ENCODE measurements at regions not wholly inside any gene's neighbourhood (a gene's known extent, or its start where the extent isn't known, plus 50 kb on each side); places are given as distances from the start of the nearest gene placed in this dataset.

DNA sequence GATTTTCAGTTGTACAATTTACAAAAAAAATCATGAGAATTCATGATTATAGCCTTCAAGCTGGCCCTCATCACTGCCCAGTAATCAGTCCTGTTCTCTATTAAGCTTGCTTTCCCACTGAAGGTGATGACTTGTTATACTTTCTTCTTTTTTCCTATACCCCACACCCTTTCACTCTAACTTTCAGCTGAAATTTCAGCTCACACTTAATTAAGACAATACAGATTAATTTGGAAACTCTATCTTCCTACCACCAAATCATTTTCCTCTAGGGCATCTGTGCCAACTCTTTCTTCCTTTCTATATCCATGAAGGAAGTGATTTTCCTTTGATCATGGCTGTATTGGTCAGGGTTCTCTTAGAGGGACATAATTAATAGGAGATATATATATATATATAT, 449.9 kb downstream of the CD109 start:
- no peak for DNase-seq

DNA sequence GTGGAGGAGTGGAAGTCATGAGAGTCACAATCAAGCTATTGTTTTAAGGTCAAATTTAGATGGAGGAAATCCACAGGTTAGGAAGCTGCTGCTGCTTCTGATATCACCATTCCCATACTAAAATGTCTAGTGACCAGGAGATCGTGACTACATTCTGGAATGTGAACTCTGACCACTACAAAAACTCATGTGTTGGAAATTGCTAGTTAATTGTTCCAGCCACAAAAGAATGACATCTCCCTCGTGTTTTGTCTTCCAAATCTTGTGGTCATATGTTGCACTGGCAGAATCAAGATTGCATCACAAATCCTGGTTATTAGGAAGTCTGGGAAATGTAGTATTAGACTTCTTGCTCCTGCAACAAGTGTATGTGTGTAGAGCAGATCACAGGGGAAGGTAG, 441.9 kb downstream of the CD109 start:
- DNase-seq: no peak

DNA sequence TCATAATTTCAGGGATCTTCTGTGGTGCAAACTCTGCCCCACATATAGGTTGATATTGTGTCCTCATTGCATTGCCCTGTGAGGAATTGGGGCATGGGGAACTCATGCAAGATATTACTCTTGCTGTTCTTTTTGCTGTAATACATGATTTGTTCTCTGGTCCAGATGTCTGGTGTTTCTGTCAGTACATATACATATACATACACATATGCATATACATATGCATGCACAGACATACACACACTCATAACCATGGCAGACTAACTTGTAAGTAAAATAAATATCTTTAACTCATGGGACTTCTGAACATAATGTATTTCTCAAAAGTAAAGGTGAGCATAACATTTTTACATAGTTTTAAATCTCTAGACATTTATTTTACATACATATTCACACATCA, 438.3 kb downstream of the CD109 start:
- no peak for DNase-seq

DNA sequence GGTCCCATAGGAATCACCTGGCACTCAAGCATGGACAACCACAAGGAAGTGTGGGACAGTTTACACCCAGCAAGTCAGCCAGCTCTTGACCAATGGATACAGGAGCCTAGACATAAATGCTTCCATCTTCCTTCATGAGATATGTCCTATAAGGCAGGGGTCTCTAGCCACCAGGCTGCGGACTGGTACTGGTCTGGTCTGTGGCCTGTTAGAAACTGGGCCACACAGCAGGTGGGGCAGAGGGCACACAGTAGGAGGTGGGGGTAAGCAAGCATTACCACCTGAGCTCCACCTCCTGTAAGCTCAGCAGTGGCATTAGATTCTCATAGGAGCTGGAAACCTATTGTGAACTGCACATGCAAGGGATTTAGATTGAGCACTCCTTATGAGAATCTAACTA, 437.1 kb downstream of the CD109 start:
- no peak for DNase-seq

DNA sequence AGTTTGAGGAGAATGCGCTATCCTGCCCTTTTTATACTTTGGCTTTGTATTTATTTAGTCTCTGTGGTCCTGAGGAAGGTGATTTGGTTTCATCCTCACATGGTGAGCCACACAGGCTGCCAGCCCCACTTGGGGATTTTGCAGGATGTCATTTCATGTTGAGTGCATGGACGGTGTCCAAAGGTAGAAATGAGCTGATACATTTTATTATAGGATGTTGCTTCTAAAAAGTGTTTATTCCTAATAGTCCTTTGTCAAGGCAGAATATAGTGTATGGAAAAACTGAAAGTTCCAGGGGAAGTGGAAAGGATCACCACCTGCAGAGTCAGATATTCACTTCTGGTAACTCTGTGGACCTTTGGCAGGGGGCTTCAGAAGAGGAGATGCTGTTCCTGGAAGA, 434.6 kb downstream of the CD109 start:
- no peak for DNase-seq

DNA sequence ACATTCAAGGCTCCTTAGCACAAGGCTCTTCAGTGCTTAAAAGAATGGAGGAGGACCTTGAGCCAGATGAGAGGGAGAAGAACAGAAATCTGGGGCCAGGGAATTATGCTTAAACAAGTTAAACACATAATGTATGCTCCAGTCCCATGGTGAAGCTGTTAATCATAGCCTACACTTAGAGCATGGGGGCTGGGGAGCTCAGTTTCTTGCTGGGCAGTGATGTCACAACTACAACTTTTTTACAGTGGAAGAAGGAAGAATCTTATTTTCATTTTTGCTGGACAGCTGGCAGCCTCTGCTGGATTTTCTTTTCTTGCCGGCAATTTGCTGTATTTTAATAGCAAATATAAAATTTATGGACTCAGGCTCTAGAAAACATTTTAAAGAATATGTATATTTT, 432.5 kb downstream of the CD109 start:
- DNase-seq: no peak

DNA sequence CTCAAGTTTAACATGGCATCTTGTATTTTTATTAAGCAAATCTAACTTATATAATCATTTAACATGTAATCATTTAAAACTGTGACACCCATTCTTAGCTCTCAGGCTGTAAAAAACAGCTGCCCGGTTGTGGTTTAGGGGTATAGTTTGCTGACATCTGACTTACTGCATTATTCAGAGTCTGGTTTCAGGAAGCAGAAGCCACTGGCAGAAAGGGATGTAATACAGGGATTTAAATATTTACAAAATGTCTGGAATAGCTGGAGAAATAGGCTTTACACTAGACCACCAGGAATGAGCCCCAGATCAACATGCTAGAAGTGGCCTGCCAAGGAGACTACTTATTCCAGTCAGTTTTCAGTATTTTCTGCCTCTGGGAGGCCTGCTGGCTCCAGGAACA, 421.1 kb downstream of the CD109 start:
- DNase-seq: no peak

DNA sequence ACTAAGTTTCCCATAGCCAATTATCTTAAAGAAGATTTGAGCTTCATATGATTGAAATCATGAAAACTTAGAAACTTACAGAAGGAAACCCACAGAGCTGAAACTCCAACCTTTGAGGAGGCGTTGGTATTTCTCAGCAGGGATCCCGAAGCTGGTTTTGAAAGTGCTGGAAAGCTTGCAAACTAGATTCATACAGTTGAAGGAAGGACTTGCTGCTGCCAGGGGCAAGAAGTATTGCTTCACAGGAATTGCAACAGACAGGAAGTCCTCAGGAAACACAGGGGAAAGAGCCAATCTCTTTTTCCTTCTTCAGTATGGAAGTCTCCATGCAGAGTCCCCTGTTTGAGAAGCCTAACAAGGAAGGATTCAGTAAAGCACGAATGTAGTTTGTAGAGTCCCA, 419.7 kb downstream of the CD109 start:
- DNase-seq: no peak

DNA sequence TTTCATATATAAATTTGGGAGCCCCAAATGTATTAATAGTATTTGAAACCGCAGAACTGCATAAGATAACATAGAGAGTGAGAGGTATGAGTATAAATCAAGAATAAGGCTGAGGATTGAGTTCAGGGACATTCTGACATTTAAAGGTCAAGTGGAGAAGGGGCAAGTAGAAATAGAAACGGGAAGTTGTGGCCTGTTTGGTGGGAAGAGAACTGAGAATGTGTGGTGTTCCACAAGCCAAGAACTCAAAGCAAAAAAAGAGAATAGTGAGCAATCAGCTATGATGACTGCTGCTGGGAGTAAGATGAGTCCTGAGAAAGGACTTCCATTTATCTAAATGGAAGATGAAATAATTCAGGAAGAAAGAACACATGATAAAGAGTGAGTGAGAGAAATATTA, 418.4 kb downstream of the CD109 start:
- DNase-seq: no peak

DNA sequence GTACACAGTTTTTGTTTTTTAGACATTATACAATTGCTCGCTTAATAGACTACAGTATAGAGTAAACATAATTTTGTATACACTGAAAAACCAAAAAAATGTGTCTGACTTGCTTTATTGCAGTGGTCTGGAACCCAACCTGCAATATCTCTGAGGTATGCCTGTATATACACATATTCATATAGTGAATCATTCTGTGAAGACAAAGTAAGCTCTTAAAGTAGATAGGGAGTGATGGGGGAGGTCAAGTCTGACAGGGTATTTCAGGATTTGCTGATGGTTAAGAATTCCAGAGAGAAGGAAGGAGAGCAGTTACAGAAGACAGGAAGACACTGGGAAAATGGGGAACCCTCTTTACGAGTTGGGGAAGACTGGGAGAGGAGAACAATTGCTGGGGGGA, 417.9 kb downstream of the CD109 start:
- no peak for DNase-seq

DNA sequence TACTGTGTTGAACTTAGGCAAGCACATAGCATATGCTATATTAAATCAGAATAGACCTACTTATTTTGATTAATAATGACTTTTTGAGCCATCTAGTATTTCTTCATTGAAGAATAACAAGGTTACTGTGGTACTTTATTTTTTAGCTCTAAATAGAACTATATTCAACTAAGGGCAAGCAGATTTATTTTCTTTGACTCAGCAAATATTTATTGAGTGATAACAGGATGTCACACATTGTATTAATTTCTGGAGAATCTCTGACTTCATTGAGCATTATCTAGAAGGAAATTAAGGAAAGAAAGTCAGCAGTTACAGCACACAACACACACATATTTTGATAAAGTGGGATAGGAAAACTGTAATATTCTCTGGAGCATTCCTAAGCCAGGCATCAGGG, 407.4 kb downstream of the CD109 start:
- DNase-seq: no peak

DNA sequence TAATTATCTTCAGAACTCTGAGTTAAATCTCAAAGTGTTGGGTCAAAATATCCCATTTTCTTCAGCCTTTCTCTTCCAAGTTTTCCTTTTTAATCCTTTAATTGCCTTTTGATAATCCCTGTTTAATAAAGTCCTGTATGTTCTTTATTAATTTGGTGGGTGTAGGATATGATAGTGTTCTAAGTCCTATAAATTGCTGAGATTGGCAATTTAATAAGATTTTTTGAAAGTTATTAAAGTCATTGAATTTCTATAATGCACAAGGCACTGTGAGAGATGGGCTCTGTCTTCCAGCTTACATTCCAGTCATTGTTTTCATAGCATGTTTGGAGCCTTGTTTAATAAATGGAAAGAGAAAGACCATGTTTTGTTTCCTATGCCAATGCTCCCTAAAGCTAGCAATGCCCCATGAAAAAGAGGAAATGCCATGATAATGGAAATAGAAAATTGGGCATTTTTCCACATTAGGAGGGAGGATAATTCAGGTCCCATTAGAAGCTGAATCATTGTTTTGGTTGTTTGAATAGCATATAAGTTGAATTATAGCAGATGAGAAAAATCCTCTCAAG, 404.8 kb downstream of the CD109 start:
- DNase-seq: no peak

DNA sequence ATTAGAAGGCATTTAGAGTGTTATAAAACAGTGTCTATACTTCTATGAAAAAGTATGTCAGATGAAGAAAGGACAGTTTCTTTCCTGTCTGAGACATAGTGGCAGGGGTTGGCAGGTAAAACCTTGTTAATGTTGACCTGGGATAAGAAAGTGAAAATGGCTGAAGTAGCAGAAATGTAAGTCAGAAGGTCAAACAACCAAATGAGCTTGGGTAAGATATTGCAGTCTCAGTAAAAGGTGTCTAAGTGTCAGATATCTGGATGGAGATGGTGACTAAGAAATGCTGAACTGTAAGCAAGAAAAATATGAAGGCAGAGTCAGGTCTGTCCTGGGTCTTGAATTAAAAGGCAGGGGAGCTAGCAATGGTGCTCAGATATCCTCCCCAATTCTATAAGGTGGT, 400.3 kb downstream of the CD109 start:
- no peak for DNase-seq

DNA sequence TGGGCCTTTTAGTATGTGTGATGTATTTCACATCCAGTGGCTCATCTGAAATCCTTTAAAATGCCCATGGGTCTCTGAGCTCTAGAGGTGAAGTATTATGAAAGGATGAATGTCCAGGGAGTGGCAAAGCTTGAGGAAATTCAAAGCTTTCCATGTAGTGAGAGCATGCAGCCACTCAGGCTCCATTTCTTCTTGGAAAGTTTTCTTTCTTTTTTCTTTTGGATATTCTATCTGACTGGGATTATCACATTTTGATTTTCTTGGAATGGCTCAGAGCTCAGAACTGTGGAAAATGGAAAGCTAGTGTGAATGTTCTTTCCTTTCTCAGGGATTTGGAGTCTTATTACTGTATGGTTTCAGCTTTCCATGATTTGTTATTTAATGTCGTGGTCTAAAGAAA, 397.4 kb downstream of the CD109 start:
- no peak for DNase-seq

DNA sequence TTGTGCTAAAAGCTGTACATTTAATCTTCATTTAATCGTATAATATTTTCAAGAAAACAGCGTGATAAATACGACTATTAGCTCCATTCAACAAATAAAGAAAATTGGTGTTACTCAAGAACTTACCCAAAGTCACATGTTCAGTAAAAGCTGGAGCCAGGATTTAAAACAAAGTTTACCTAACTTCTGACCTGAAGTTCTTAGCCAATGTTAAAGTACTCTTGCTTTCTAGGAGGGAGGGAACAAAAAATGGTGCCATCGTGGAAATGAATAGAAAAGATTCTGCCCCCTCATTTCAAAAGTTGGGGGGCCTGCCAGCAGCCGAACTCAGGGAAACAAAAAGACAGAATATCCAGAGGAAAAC, 395.8 kb downstream of the CD109 start:
- no peak for DNase-seq

DNA sequence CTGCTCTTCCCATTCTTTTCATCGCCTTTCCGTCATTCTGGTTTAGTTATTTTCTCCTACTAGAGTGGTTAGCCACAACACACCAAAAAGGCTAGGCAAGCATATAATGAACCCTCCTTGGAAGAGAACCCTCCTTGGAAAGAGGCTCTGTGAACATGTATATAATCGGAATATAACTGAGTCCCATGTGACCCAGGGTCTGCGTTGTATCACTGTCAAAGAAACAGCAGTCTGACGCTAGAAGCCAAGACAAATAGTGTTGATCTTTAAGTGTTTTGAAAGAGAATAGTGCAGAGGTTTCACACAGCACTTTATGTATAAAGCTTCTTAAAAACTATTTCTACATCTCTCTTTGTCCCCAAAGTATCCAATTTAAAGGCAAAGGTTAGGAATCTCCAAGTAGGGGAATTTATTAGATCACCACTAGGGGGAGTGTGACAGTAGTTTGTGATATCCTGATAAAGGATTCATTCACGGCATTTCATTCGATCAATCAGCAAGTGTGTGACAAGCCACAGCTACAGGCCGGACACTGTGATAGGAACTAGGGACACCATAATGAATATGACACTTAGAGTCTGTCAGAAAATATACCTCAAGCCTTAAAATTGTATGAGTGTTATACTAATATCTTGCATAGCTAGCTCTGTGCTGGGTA, 395.3 kb downstream of the CD109 start:
- DNase-seq: peak; percentile 32

DNA sequence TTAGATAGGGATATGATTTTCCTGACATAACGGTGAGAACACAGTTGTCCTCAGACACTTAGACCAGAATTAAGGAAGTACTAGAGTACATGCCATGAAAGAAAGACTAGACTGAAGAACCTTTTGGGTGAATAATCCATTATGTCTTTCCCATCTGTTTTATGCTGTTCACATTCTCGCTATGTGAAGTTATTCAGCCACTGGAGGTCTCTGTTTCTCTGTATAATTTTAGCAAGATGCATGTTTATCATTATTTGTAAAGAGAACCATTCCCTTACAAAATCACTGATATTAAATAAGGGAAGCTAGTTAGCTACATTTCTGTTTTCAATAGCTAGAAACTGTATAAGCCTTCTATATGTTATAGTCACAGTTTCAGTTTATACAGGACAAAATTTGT, 391.9 kb downstream of the CD109 start:
- no peak for DNase-seq

DNA sequence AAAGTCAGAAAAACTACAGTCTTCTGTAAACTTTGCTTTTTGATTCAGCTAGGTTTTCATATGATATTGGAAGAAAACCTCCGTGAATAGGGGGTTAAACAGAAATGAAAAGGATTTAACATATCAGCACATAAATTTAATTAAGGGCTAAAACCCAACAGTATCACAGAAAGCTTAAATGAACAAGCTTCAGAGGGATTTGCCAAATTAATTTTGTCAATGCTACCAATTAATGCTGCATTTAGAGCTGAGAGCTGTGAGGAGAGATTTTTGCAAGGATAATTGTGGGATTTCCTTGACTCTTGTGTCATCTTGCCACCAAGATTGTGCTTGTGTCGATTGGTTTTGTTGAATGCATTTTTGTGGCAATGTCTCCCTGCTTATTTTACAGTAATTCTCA, 379.9 kb downstream of the CD109 start:
- no peak for DNase-seq

DNA sequence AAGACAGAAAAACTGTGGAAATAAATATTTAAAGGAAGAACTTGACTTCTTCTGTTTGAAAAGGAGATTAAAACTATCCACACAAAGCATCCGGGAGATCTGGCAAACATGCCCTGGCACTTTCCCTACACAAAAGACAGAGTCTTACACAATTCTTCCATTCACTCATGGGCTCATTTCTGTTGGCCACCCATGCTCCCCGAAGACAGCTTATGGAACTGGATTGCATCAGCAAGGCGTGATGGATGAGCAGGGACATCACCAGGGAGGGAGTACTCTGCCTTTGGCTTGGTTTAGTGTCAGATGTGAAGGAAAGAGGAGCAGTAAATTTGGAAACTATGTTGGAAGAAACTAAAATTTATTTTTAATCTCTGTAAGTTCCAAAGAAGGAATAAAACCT, 379.3 kb downstream of the CD109 start:
- DNase-seq: no peak

DNA sequence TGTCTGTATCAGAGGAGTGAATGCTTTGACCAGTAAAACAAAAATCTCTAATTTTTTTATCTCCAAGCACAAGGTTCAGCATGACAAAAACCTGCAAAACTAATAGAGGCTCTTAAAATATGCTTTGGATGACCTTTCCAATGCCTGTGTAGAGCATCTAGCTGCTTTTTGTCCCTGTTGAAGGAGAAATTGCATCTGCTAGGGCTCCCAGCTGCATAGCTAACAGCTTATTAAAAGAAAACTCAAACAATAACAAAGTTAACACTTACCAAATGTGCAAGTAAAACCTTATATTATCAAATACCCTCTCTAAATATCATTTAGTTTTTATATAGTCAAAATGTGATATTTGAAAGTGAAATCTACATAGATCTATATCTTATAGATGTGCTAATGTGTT, 378.6 kb downstream of the CD109 start:
- no peak for DNase-seq

DNA sequence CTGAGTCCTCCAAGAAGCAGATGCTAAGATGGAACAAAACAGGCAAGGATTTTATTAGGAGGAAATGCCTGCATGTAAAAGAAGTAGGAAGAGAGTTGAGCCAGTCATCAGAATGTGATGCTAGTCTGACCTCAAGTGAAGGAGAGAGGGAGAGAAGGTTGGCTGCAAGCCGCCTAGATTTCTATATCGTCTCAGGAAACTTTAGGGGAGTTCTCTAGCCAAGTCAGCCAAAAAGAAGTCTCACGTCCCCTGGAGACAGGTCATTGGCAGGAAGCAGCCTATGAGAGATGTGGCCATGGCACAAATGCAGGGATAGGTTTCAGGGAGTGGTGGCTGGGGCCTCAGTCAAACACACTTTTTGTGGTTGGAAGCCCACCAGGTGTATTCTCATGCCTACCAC, 378.0 kb downstream of the CD109 start:
- DNase-seq: no peak

DNA sequence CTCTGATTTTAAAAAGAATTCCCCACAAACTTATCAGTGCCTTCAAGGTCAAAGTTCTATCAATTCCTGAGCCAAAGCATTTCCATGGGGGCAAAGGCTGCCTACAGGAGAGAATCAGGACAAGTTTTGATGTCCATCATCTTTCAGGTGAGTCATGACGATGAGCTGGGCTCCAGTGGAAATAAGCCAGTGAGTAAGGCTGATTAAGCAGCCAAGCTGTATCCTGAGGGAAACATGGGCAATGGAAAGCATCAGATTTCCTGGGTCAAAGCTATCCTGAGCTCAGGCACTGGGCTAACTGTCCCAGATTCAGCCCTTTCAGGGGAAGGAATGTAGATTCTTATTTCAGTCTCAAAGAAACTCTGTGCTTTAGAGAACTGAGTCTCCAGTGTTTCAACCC, 377.4 kb downstream of the CD109 start:
- no peak for DNase-seq

DNA sequence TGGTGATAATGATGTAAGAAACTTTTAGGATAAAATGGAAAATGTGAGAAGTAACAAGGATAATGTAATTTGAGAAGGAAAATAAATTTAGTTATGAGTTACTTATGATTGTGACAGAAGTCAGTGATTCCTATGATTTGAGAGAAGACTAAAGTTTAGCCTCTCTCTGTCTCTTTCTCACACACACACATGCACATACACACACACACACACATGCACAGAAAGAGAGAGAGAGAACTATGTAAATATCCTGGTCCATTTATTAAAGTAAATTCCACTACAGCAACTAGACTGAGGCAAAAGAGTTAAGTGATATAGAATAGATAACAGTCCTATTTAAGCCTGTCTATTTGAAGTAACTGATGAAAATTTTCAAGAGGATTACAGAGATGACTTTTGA, 375.2 kb downstream of the CD109 start:
- no peak for DNase-seq

DNA sequence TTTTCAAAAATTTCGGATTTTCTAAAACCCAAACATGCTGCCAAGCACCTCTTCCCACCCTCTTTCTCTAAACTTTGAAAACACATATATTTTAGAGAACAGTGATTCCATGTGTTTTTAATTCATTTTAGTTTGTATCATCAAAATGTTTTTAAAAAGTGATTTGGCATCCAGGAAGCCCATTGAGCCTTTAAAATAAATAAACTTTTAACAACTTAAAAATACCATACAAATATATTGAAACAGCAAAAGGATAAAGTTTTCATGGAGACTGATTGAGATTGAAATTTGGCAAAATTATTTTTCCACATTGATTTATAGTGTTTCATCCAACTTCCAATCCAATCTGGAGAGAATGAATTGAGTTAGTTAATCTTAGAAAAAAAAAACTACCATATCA, 374.7 kb downstream of the CD109 start:
- DNase-seq: no peak

DNA sequence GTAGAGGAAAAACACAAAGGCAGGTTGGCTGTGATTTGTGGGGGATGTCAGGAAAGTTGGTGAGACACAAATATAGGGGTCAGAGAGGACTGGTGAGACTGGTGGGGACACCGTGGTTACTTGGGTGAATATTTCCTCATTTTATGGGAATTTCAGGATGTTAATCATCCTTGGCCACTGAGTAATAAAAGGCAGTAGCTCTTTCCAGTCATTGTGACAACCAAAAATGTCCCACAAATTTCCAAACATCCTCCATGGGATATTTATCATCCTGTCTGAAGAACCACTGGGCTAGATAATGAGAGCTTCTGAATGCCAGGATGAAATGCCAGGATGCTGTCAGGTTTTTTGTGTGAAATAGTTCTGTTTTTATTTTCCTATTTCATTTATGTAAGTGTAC, 374.1 kb downstream of the CD109 start:
- no peak for DNase-seq

Data from NCI-H1105 treated with DMSO at 0.1 percent for 48 hours (cell line).